Panc1 (cell line): ENCODE measurements at regions not wholly inside any gene's neighbourhood (a gene's known extent, or its start where the extent isn't known, plus 50 kb on each side); places are given as distances from the start of the nearest gene placed in this dataset.

ENCODE experiments used
- ATAC-seq: fragments of 200-7000 bp; cut with Tn5 transposase; 2 replicates; pipeline ENCODE4 v1.9.1; 2020; ENCODE audit warnings: mild to moderate bottlenecking, moderate library complexity
- BruUV-seq: library from RNA; stranded (reverse); fragments of 400-500 nt; replicated peaks from 2 replicates; lab custom pipeline; 2021; lab: Mats Ljungman, UMichigan
- CTCF ChIA-PET: fragments of 300-600 bp; sonication (Branson Sonifier 250); formaldehyde crosslinking; loops from one replicate; lab custom pipeline; 2022; ENCODE audit warnings: antibody characterized with exemption; lab: Charles Lee
- POLR2A ChIA-PET: fragments of 300-600 bp; sonication (Branson Sonifier 250); formaldehyde crosslinking; loops from one replicate; lab custom pipeline; 2022; ENCODE audit warnings: antibody characterized with exemption; lab: Charles Lee
- DNase-seq: peaks from one replicate; pipeline ENCODE4 v3.0.0-alpha.2; 2010; ENCODE audit warnings: low read depth, low spot score
- H3K27ac ChIP-seq: 2 replicates; pipeline ENCODE4 v1.5.1; 2011; ENCODE audit warnings: mild to moderate bottlenecking, low read length, inconsistent platforms
- H3K27me3 ChIP-seq: fragments of 200-500 bp; sonication (Bioruptor generic); 2 replicates; pipeline ENCODE4 v1.6.0; 2014; ENCODE audit warnings: low read length, inconsistent platforms; ENCODE audit not compliant: control insufficient read depth, insufficient read depth
- H3K36me3 ChIP-seq: fragments of 200-500 bp; sonication (Bioruptor generic); 2 replicates; pipeline ENCODE4 v1.5.1; 2014; ENCODE audit warnings: inconsistent platforms, mild to moderate bottlenecking, low read length, moderate library complexity; ENCODE audit not compliant: control insufficient read depth, insufficient read depth
- H3K4me1 ChIP-seq: 2 replicates; pipeline ENCODE4 v1.5.1; 2011; ENCODE audit warnings: inconsistent platforms, mild to moderate bottlenecking, low read length, moderate library complexity; ENCODE audit not compliant: control insufficient read depth, insufficient read depth
- H3K4me3 ChIP-seq, 2 experiments: 2 replicates each; pipeline ENCODE4 v1.5.1; 2011 to 2012; ENCODE audit warnings: low read depth in 2 of 2, low read length in 2 of 2, mild to moderate bottlenecking in 2 of 2, inconsistent platforms in 1 of 2, moderate library complexity in 1 of 2
- H3K9me3 ChIP-seq: fragments of 200-500 bp; sonication (Bioruptor generic); 2 replicates; pipeline ENCODE4 v1.5.1; 2014; ENCODE audit warnings: low read depth, mild to moderate bottlenecking, inconsistent platforms, low read length, moderate library complexity; ENCODE audit not compliant: control insufficient read depth, insufficient read depth
- POLR2AphosphoS5 ChIP-seq: IDR thresholded peaks from 2 replicates; pipeline ENCODE4 v1.6.1; 2012; ENCODE audit warnings: mild to moderate bottlenecking, low read depth, low read length, moderate library complexity
- SIN3A ChIP-seq: IDR thresholded peaks from 2 replicates; pipeline ENCODE4 v1.6.1; 2012; ENCODE audit warnings: low read depth, mild to moderate bottlenecking, low read length, moderate library complexity, borderline replicate concordance; ENCODE audit not compliant: insufficient read depth
- TCF7L2 ChIP-seq: IDR thresholded peaks from 2 replicates; pipeline ENCODE4 v1.6.1; 2011; ENCODE audit warnings: mild to moderate bottlenecking, low read depth, low read length, inconsistent platforms
- in situ Hi-C: cut with HindIII; loops from 2 replicates; pipeline ENCODE4 v1.10.0; 2016; ENCODE audit warnings: low sequenced_read_pairs, low pct_unique_long_range_greater_than_20kb
- intact Hi-C: fragments of 100-400 bp; cut with micrococcal nuclease; formaldehyde crosslinking; loops from one replicate; pipeline ENCODE4 v1.10.0; 2022; ENCODE audit not compliant: unreplicated experiment
- TF ChIP-seq, protein P1 (sequence below), 2 experiments: IDR thresholded peaks; 2 replicates each; pipeline ENCODE4 v1.6.1; 2011 to 2012; ENCODE audit warnings: low read depth in 2 of 2, control low read depth in 1 of 2, low read length in 1 of 2, mild to moderate bottlenecking in 1 of 2, moderate library complexity in 1 of 2; ENCODE audit not compliant: insufficient read depth in 1 of 2
- TF ChIP-seq, protein P2 (sequence below): fragments of 450-650 bp; IDR thresholded peaks from 2 replicates; pipeline ENCODE4 v1.5.1; 2017; ENCODE audit warnings: mild to moderate bottlenecking

DNA sequence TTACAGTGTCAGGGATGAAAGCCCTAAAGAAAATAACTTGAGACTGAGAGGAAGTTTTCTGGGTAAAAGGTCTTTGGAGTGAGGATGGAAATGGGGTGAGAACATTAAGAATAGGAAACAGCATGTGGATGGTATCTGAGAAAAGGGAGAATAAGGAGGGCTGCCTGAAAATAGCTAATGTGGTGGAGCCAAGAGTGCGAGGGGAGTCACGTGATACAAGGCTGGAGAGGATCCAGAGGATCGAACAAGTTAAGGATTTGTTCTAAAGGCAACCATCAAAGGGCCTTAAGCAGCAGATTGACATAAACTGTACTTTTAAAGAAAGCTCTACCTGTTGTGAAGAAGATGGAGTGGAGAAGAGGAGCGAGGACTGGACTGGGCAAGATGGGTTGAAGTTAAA, 347.4 kb upstream of the AGA start:
- DNase-seq (no peak), ATAC-seq (no peak)
- CTCF ChIA-PET: no interaction called here
- BruUV-seq: no TSS peak
- intact Hi-C loops: no loop called here
- Histone ChIP-seq H3K36me3 (no peaks in the 10 kb centered on the region), H3K4me1 (no peaks in the 10 kb centered on the region), H3K9me3 (no peaks in the 10 kb centered on the region), H3K27ac (no peak overlapping the region), H3K27me3 (no peaks in the 10 kb centered on the region), H3K4me3 (no peak overlapping the region)
- TF ChIP-seq SIN3A (no peak), TCF7L2 (no peak), POLR2AphosphoS5 (no peak)
- TF ChIP-seq, protein P1, sequence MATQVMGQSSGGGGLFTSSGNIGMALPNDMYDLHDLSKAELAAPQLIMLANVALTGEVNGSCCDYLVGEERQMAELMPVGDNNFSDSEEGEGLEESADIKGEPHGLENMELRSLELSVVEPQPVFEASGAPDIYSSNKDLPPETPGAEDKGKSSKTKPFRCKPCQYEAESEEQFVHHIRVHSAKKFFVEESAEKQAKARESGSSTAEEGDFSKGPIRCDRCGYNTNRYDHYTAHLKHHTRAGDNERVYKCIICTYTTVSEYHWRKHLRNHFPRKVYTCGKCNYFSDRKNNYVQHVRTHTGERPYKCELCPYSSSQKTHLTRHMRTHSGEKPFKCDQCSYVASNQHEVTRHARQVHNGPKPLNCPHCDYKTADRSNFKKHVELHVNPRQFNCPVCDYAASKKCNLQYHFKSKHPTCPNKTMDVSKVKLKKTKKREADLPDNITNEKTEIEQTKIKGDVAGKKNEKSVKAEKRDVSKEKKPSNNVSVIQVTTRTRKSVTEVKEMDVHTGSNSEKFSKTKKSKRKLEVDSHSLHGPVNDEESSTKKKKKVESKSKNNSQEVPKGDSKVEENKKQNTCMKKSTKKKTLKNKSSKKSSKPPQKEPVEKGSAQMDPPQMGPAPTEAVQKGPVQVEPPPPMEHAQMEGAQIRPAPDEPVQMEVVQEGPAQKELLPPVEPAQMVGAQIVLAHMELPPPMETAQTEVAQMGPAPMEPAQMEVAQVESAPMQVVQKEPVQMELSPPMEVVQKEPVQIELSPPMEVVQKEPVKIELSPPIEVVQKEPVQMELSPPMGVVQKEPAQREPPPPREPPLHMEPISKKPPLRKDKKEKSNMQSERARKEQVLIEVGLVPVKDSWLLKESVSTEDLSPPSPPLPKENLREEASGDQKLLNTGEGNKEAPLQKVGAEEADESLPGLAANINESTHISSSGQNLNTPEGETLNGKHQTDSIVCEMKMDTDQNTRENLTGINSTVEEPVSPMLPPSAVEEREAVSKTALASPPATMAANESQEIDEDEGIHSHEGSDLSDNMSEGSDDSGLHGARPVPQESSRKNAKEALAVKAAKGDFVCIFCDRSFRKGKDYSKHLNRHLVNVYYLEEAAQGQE (IDR thresholded peaks at IDR 0.05; ENCODE audit: insufficient read depth in 1 of 2, low read depth in 2 of 2, low read length in 1 of 2): no peak
- TF ChIP-seq, protein P2, sequence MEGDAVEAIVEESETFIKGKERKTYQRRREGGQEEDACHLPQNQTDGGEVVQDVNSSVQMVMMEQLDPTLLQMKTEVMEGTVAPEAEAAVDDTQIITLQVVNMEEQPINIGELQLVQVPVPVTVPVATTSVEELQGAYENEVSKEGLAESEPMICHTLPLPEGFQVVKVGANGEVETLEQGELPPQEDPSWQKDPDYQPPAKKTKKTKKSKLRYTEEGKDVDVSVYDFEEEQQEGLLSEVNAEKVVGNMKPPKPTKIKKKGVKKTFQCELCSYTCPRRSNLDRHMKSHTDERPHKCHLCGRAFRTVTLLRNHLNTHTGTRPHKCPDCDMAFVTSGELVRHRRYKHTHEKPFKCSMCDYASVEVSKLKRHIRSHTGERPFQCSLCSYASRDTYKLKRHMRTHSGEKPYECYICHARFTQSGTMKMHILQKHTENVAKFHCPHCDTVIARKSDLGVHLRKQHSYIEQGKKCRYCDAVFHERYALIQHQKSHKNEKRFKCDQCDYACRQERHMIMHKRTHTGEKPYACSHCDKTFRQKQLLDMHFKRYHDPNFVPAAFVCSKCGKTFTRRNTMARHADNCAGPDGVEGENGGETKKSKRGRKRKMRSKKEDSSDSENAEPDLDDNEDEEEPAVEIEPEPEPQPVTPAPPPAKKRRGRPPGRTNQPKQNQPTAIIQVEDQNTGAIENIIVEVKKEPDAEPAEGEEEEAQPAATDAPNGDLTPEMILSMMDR: no peak
- POLR2A ChIA-PET: interaction anchor here (0.6 kb wide), 1 partner anchor 699 kb away, joined by 5 read pairs; no protein-coding TSS in a partner anchor
- in situ Hi-C loops: no loop called here

DNA sequence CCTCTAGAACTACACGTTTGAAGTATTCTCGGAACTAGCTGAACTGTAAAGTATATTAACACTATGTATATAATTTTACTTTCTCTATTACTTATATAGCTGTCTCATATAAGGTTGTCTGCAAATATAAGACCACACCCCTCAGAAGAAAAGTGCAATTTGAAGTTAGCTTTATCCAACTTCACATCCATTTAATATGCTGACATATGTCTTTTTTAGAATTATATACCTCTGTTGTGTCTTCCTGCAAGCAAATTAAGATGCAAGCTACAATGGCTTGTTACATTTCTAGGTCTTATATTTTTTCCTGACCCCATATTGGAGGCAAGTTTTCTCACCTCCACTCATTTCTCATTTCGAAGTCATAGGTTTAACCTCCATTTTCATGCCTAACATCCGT, 349.0 kb upstream of the AGA start:
- ATAC-seq (no peak), DNase-seq (no peak)
- ChIA-PET CTCF (no interaction called here), POLR2A (no interaction called here)
- Histone ChIP-seq H3K36me3 (no peaks in the 10 kb centered on the region), H3K27me3 (no peaks in the 10 kb centered on the region), H3K27ac (no peak overlapping the region), H3K4me1 (no peaks in the 10 kb centered on the region), H3K4me3 (no peak overlapping the region), H3K9me3 (no peaks in the 10 kb centered on the region)
- intact Hi-C loops (no loop called here), in situ Hi-C loops (no loop called here)
- TF ChIP-seq SIN3A: no peak
- TF ChIP-seq, protein P1 (IDR thresholded peaks at IDR 0.05; ENCODE audit: insufficient read depth in 1 of 2, low read depth in 2 of 2, low read length in 1 of 2): no peak
- BruUV-seq: no TSS peak
